Testis (tissue), 2 donors: ENCODE measurements at regions not wholly inside any gene's neighbourhood (a gene's known extent, or its start where the extent isn't known, plus 50 kb on each side); places are given as distances from the start of the nearest gene placed in this dataset.

Source experiments
- DNase-seq: peaks from one replicate; pipeline ENCODE4 v3.0.0-alpha.2; 2019
- H3K27ac ChIP-seq, 2 donors: fragments of 200-600 bp; sonication (generic); one replicate each; pipeline ENCODE4 v1.5.1; 2019
- H3K27me3 ChIP-seq: fragments of 200-600 bp; sonication (generic); one replicate; pipeline ENCODE4 v1.5.1; 2019
- H3K36me3 ChIP-seq: fragments of 200-600 bp; sonication (generic); one replicate; pipeline ENCODE4 v1.5.1; 2017; ENCODE audit warnings: low read depth; ENCODE audit errors: missing control alignments
- H3K4me1 ChIP-seq: fragments of 200-600 bp; sonication (generic); one replicate; pipeline ENCODE4 v1.5.1; 2019
- H3K4me3 ChIP-seq, 2 donors: fragments of 200-600 bp; sonication (generic); one replicate each; pipeline ENCODE4 v1.5.1; 2017 to 2019
- H3K9me3 ChIP-seq: fragments of 200-600 bp; sonication (generic); one replicate; pipeline ENCODE4 v1.5.1; 2017
- CTCF ChIP-seq, 3 experiments: fragments of 450-650 bp in 2 of 3; fragments of 200-600 bp in 1 of 3; sonication (generic) in 1 of 3; IDR thresholded peaks; one replicate each; pipeline ENCODE4 v1.5.1; 2016 to 2019; ENCODE audit warnings: antibody characterized with exemption in 3 of 3, mild to moderate bottlenecking in 2 of 3, moderate library complexity in 1 of 3
- POLR2A ChIP-seq: fragments of 450-650 bp; IDR thresholded peaks from one replicate; pipeline ENCODE4 v1.6.1; 2017; ENCODE audit warnings: antibody characterized with exemption, mild to moderate bottlenecking, moderate library complexity
- WGBS, 2 donors: methylation state at CpG; one replicate each; pipeline ENCODE4 v1.1.5; 2018; 5-methylcytosine and 5-hydroxymethylcytosine counted together
- intact Hi-C: fragments of 100-400 bp; cut with DNase I; formaldehyde crosslinking; loops from one replicate; pipeline ENCODE4 v1.15.1; 2023; ENCODE audit warnings: low total_unique reads

DNA sequence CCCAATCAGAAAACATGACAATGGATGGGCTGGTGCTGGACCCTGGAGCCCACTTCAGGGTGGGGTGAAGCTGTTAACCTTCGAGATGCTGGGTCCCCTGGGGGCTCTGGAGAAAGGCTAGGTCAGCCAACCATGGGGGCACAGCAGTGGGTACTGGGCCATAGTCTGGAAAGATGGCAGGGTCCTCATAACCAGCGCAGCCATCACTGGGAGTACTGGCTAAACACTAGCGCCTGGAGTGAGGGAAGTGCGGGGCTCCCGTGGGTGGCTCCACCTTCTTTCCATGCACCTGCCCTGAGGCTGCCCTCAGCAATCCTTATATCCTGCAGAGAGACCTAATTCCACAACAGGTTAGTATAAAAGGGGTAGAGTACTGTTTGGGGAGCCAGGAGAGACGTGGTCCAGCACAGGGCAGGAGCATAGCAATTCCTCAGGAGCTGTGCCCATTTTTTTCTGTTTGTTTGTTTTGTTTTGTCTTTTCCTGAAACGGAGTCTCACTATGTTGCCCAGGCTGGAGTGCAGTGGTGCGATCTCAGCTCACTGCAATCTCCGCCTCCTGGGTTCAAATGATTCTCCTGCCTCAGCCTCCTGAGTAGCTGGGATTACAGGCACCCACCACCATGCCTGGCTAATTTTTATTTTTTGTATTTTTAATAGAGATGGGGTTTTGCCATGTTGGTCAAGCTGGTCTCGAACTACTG is 122.6 kb upstream of the MEF2A start:
- WGBS, 2 donors: 84 to 92% methylated on average over 5 to 10 of the region's 10 CpGs
- intact Hi-C loops: no loop called here
- H3K9me3 ChIP-seq: no peaks in the 10 kb centered on the region
- H3K36me3 ChIP-seq: no peaks in the 10 kb centered on the region
- peaks cover 5% of the 10 kb centered on the region for H3K4me1 ChIP-seq
- no peak overlapping the region for H3K27ac ChIP-seq
- no peak overlapping the region for H3K4me3 ChIP-seq
- DNase-seq: no peak
- H3K27me3 ChIP-seq: no peaks in the 10 kb centered on the region
- TF ChIP-seq CTCF (IDR thresholded peaks at IDR 0.05): no peak
- no peak for TF ChIP-seq POLR2A

DNA sequence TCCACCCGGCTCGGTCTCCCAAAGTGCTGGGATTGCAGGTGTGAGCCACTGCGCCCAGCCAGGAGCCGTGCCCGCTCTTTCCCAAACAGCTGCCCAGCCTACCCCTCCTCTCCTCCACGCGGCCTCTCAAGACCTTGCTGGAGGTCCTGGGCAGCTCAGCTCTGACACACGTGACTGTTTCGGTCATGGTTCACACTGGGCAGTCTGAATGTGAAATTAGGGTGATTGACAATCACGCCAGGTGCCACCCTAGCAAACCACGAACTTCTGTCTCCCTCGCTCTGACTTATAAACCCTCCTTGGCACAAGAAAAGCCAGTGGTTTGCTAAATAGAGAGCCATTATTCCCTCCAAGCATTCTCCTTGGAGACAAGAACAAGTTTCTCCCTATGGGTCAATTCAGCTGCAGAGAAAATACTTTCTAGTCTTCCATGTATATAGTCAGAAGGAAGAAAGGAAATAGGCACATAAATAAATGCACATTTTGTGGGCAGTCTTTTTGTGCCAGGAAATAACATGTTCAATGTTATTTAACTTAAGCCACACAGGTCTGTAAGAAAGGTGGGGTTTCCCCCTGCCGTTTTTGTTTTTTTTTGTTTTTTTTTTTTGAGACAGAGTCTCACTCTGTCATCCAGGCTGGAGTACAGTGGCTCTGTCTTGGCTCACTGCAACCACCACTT is 121.9 kb upstream of the MEF2A start:
- no peak for TF ChIP-seq POLR2A
- TF ChIP-seq CTCF (IDR thresholded peaks at IDR 0.05): no peak
- Histone ChIP-seq H3K4me3 (no peak overlapping the region), H3K27me3 (no peaks in the 10 kb centered on the region), H3K4me1 (peaks cover under 1% of the 10 kb centered on the region), H3K27ac (no peak overlapping the region), H3K9me3 (no peaks in the 10 kb centered on the region), H3K36me3 (no peaks in the 10 kb centered on the region)
- peak; percentile 7 for DNase-seq
- intact Hi-C loops: no loop called here
- WGBS, 2 donors: 88 to 89% methylated on average over 11 to 13 of the region's 13 CpGs

DNA sequence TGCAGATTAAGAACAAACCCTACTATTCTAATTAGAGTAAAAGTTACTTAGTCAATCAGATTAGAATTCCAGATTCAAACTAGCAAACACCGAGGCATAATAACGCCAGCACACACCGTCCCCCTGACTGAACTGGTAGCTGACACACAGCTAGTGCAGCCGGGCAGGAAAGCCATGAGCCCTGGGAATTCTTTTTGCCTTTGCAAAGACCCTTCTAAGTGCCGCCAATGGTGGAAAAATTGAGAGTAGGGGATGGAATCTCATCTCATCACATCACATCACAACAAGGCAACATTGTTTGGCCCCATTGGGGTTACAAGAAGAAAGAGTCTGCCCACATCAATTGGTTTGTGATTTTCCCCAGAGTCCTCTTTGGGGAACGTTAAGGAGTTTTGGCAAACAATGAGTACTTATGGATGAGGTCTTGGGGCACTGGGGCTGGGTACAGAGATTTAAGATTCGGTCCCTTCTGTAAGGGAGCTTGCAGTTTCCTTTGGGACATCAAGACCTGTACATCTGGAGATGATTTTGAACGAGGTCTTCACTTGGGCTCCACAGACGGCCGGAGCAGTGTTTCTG is 120.4 kb upstream of the MEF2A start:
- intact Hi-C loops: no loop called here
- TF ChIP-seq POLR2A (no peak), CTCF (IDR thresholded peaks at IDR 0.05) (no peak)

GRCh38 chr15:99446565-99447496 is 119.0 kb upstream of the MEF2A start:
- H3K9me3 ChIP-seq: no peaks in the 10 kb centered on the region
- intact Hi-C loops: no loop called here
- no peaks in the 10 kb centered on the region for H3K4me1 ChIP-seq
- WGBS, 2 donors: 54 to 63% methylated on average over 9 to 32 of the region's 35 CpGs
- DNase-seq: peak; percentile 4
- H3K4me3 ChIP-seq: peak overlapping the region in 1 of 2 donors; percentile 29
- no peaks in the 10 kb centered on the region for H3K27me3 ChIP-seq
- H3K27ac ChIP-seq: no peak overlapping the region
- no peaks in the 10 kb centered on the region for H3K36me3 ChIP-seq
- TF ChIP-seq POLR2A (no peak), CTCF (IDR thresholded peaks at IDR 0.05) (no peak)

More for the DNA sequence above, 120.4 kb upstream of the MEF2A start:
- no peaks in the 10 kb centered on the region for H3K36me3 ChIP-seq
- H3K4me3 ChIP-seq: no peak overlapping the region
- H3K27me3 ChIP-seq: no peaks in the 10 kb centered on the region
- 76 to 82% methylated on average over 10 of the region's 10 CpGs for WGBS, 2 donors
- no peak for DNase-seq
- H3K9me3 ChIP-seq: no peaks in the 10 kb centered on the region
- no peak overlapping the region for H3K27ac ChIP-seq
- H3K4me1 ChIP-seq: no peaks in the 10 kb centered on the region
